Mammary epithelial cell (primary cell): ENCODE measurements at regions not wholly inside any gene's neighbourhood (a gene's known extent, or its start where the extent isn't known, plus 50 kb on each side); places are given as distances from the start of the nearest gene placed in this dataset.

Experiments
- EZH2 ChIP-seq: IDR thresholded peaks from 2 replicates; pipeline ENCODE4 v1.6.1; 2012; ENCODE audit warnings: low read length, inconsistent platforms, borderline replicate concordance
- TF ChIP-seq, protein P1 (sequence below), 2 donors: IDR thresholded peaks in 1 of 2; conservative IDR thresholded peaks in 1 of 2; 2 replicates each; pipeline ENCODE4 v1.5.1; 2011 to 2012; ENCODE audit warnings: inconsistent platforms in 2 of 2, low read length in 2 of 2, mild to moderate bottlenecking in 2 of 2, control low read depth in 1 of 2, low read depth in 1 of 2; ENCODE audit not compliant: insufficient read depth in 1 of 2; ENCODE audit errors: extremely low read depth in 1 of 2

DNA sequence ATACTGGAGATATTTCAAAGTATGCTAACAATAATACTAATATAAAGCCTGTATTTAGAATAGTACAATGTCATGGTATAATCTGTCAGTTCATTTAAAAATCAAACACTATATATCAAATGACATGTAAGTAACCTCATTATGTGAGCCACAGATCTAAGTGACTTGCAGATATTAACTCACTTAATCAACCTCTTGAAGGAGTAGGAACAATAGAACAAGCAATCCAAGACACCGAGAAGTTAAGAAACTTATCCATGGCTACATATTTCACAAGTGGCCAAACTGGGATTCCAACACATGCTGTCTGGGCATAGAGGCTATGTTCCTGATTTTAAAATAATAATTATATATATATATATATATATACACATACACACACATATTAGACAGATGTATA is 554.0 kb downstream of the ARAP2 start:
- TF ChIP-seq, protein P1, sequence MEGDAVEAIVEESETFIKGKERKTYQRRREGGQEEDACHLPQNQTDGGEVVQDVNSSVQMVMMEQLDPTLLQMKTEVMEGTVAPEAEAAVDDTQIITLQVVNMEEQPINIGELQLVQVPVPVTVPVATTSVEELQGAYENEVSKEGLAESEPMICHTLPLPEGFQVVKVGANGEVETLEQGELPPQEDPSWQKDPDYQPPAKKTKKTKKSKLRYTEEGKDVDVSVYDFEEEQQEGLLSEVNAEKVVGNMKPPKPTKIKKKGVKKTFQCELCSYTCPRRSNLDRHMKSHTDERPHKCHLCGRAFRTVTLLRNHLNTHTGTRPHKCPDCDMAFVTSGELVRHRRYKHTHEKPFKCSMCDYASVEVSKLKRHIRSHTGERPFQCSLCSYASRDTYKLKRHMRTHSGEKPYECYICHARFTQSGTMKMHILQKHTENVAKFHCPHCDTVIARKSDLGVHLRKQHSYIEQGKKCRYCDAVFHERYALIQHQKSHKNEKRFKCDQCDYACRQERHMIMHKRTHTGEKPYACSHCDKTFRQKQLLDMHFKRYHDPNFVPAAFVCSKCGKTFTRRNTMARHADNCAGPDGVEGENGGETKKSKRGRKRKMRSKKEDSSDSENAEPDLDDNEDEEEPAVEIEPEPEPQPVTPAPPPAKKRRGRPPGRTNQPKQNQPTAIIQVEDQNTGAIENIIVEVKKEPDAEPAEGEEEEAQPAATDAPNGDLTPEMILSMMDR (conservative IDR thresholded peaks at IDR 0.05 in 1 of 2, IDR thresholded peaks at IDR 0.05 in 1 of 2; ENCODE audit: extremely low read depth in 1 of 2, insufficient read depth in 1 of 2, low read depth in 1 of 2, low read length in 2 of 2): no peak
- no peak for TF ChIP-seq EZH2
